Neuronal stem cell (in vitro differentiated cells): ENCODE measurements at regions not wholly inside any gene's neighbourhood (a gene's known extent, or its start where the extent isn't known, plus 50 kb on each side); places are given as distances from the start of the nearest gene placed in this dataset.

Experiments
- DNase-seq: peaks from one replicate; pipeline ENCODE4 v3.0.0-alpha.2; 2013; ENCODE audit warnings: low spot score
- H2AFZ ChIP-seq: one replicate; pipeline ENCODE4 v1.6.1; 2013; ENCODE audit warnings: mild to moderate bottlenecking, low read length, inconsistent platforms
- H2AK5ac ChIP-seq: 2 replicates; pipeline ENCODE4 v1.6.1; 2013; ENCODE audit warnings: low read depth, mild to moderate bottlenecking, inconsistent platforms, low read length, moderate library complexity, mixed read lengths
- H2BK120ac ChIP-seq: 2 replicates; pipeline ENCODE4 v1.6.1; 2013; ENCODE audit warnings: low read depth, mild to moderate bottlenecking, inconsistent platforms, low read length, moderate library complexity, mixed read lengths
- H2BK12ac ChIP-seq: one replicate; pipeline ENCODE4 v1.6.1; 2013; ENCODE audit warnings: low read length, inconsistent platforms
- H2BK15ac ChIP-seq: 2 replicates; pipeline ENCODE4 v1.6.1; 2013; ENCODE audit warnings: mild to moderate bottlenecking, low read length, inconsistent platforms, mixed read lengths
- H2BK5ac ChIP-seq: one replicate; pipeline ENCODE4 v1.6.1; 2013; ENCODE audit warnings: inconsistent platforms, mild to moderate bottlenecking, low read length, moderate library complexity
- H3K14ac ChIP-seq: one replicate; pipeline ENCODE4 v1.6.1; 2013; ENCODE audit warnings: low read length, inconsistent platforms
- H3K18ac ChIP-seq: 2 replicates; pipeline ENCODE4 v1.6.1; 2013; ENCODE audit warnings: low read length, inconsistent platforms
- H3K23ac ChIP-seq: 2 replicates; pipeline ENCODE4 v1.6.1; 2013; ENCODE audit warnings: low read depth, mild to moderate bottlenecking, mixed read lengths, low read length, inconsistent platforms; ENCODE audit not compliant: poor library complexity
- H3K27ac ChIP-seq: replicated peaks from 3 replicates; pipeline ENCODE4 v1.5.1; 2013; ENCODE audit warnings: low read length, inconsistent platforms
- H3K27me3 ChIP-seq, 3 experiments: 2 replicates each; pipeline ENCODE4 v1.6.1; 2013; ENCODE audit warnings: low read length in 3 of 3, mild to moderate bottlenecking in 2 of 3, inconsistent platforms in 1 of 3, low read depth in 1 of 3, mixed read lengths in 1 of 3, moderate library complexity in 1 of 3; ENCODE audit not compliant: control insufficient read depth in 3 of 3, insufficient read depth in 3 of 3
- H3K36me3 ChIP-seq, 2 donors: replicated peaks in 1 of 2; 2 replicates each; pipeline ENCODE4 v1.6.1; 2013; ENCODE audit warnings: low read length in 2 of 2; ENCODE audit not compliant: control insufficient read depth in 2 of 2, insufficient read depth in 2 of 2
- H3K4ac ChIP-seq: 2 replicates; pipeline ENCODE4 v1.6.1; 2013; ENCODE audit warnings: inconsistent platforms, mild to moderate bottlenecking, low read length, moderate library complexity
- H3K4me1 ChIP-seq, 2 donors: 1 replicate in 1 of 2; 2 replicates in 1 of 2; pipeline ENCODE4 v1.6.1; 2013; ENCODE audit warnings: low read length in 2 of 2, low read depth in 1 of 2; ENCODE audit not compliant: control insufficient read depth in 2 of 2, insufficient read depth in 1 of 2
- H3K4me2 ChIP-seq: one replicate; pipeline ENCODE4 v1.6.1; 2013; ENCODE audit warnings: mild to moderate bottlenecking, low read length, inconsistent platforms; ENCODE audit not compliant: insufficient read depth, poor library complexity, severe bottlenecking
- H3K4me3 ChIP-seq, 2 donors: 2 replicates each; pipeline ENCODE4 v1.5.1; 2013; ENCODE audit warnings: low read length in 2 of 2, mild to moderate bottlenecking in 2 of 2, inconsistent platforms in 1 of 2, moderate library complexity in 1 of 2
- H3K79me1 ChIP-seq: one replicate; pipeline ENCODE4 v1.6.1; 2013; ENCODE audit warnings: low read depth, mild to moderate bottlenecking, inconsistent platforms, low read length, moderate library complexity
- H3K9ac ChIP-seq: one replicate; pipeline ENCODE4 v1.6.1; 2013; ENCODE audit warnings: mild to moderate bottlenecking, low read depth, low read length, inconsistent platforms; ENCODE audit not compliant: poor library complexity
- H3K9me3 ChIP-seq, 2 donors: replicated peaks in 1 of 2; 2 replicates each; pipeline versions ENCODE3 to v1.6.1; 2013; ENCODE audit warnings: low read length in 2 of 2, mild to moderate bottlenecking in 2 of 2, inconsistent platforms in 1 of 2, low read depth in 1 of 2, mixed read lengths in 1 of 2, moderate library complexity in 1 of 2; ENCODE audit not compliant: control insufficient read depth in 2 of 2, insufficient read depth in 1 of 2
- H4K8ac ChIP-seq: one replicate; pipeline ENCODE4 v1.6.1; 2013; ENCODE audit warnings: low read depth, mild to moderate bottlenecking, inconsistent platforms, low read length, moderate library complexity
- H4K91ac ChIP-seq: one replicate; pipeline ENCODE4 v1.6.1; 2013; ENCODE audit warnings: low read length, low read depth, mild to moderate bottlenecking, inconsistent platforms; ENCODE audit not compliant: poor library complexity
- WGBS, 2 donors: extraction: QIAGEN DNeasy Blood & Tissue Kit; methylation state at CpG; one replicate each; pipeline ENCODE4 v1.1.7; 2013; ENCODE audit warnings: missing lambda C conversion rate in 2 of 2, mixed read lengths in 1 of 2; ENCODE audit not compliant: insufficient read length in 2 of 2, insufficient replicate concordance in 1 of 2; ENCODE audit errors: extremely low coverage in 2 of 2; 5-methylcytosine and 5-hydroxymethylcytosine counted together

DNA sequence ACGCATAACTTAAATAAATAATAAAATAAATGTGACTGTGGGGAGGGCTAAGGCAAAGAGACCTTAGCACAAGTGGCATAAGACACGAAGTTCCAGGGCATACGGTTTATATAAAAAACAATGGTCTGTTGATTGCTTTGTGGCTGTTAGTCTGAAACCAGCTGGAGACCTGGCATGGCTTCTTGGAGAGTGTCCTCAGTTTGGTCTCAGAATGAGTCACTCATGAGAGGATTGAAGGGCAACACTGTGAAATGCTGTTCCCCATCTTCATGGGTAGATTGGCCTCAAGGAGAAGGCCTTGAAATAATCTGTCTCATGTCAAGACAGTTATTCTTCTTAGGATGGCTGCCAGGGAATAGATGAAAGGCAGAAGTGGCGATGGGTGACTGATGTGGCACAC, 62.2 kb downstream of the SOX2 start:
- no peak overlapping the region for H3K4me2 ChIP-seq
- no peak overlapping the region for H2AK5ac ChIP-seq
- H3K23ac ChIP-seq, result no peak overlapping the region
- no peak overlapping the region for H3K9ac ChIP-seq
- H3K14ac ChIP-seq, result no peak overlapping the region
- H3K18ac ChIP-seq, result no peak overlapping the region
- H2BK5ac ChIP-seq, result no peak overlapping the region
- no peaks in the 10 kb centered on the region for H3K79me1 ChIP-seq
- no peak for DNase-seq
- H4K8ac ChIP-seq, result no peak overlapping the region
- H3K4me1 ChIP-seq, result peaks cover 0 to 3% of the 10 kb centered on the region in 2 donors
- no peak overlapping the region for H3K27ac ChIP-seq
- H4K91ac ChIP-seq, result no peak overlapping the region
- no peaks in the 10 kb centered on the region for H3K36me3 ChIP-seq
- no peak overlapping the region for H2BK12ac ChIP-seq
- no peak overlapping the region for H3K4me3 ChIP-seq
- no CpG with 5 or more reads among the region's 4 CpGs for WGBS, 2 donors
- no peak overlapping the region for H2BK15ac ChIP-seq
- no peak overlapping the region for H2AFZ ChIP-seq
- no peak overlapping the region for H2BK120ac ChIP-seq
- H3K4ac ChIP-seq, result no peak overlapping the region
- H3K9me3 ChIP-seq, result no peaks in the 10 kb centered on the region
- H3K27me3 ChIP-seq, result no peaks in the 10 kb centered on the region

DNA sequence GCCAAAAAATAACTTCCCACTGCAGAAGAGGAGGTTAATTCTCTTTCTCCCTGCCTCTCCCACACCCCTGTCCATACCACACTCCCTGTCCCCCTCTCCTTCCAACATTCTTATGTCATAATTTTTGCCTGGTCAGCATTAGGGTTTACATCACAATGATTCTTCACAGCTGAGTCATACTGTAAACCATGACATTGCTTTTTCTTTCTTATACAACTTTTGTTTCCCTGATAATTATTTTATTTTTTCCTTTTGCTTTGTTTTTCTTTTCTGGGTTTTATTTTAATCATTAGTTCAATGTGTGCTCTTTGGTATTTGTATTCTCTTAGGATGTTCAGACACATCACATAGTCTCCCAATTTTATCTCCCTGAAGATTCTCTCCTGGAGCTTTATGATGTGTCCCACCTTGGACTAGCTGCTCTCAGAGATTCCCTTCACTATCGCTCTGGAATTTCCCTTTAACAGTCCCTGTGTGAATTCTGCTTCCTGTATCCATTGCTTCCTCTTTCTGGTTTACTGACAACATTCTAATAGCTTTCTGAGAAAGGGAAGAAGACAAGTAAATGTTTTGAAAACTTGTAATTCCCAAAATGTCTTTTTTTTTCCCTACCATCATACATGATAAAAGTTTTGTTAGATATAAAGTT, 70.7 kb downstream of the SOX2 start:
- no peak overlapping the region for H3K14ac ChIP-seq
- peak overlapping the region; percentile 60 for H2AFZ ChIP-seq
- no peak overlapping the region for H2BK15ac ChIP-seq
- no peak overlapping the region for H2BK5ac ChIP-seq
- no peak overlapping the region for H2BK12ac ChIP-seq
- no peak overlapping the region for H3K4me2 ChIP-seq
- H3K23ac ChIP-seq, result no peak overlapping the region
- no peak overlapping the region for H4K91ac ChIP-seq
- no peak overlapping the region for H3K4ac ChIP-seq
- no peak overlapping the region for H4K8ac ChIP-seq
- no peak overlapping the region for H3K27ac ChIP-seq
- no peaks in the 10 kb centered on the region for H3K9me3 ChIP-seq
- no peaks in the 10 kb centered on the region for H3K27me3 ChIP-seq
- DNase-seq, result no peak
- H3K4me1 ChIP-seq, result peaks cover 4% of the 10 kb centered on the region in 2 donors
- no peaks in the 10 kb centered on the region for H3K36me3 ChIP-seq
- no peak overlapping the region for H3K18ac ChIP-seq
- WGBS, 2 donors, result no CpG with 5 or more reads among the region's 1 CpG
- no peak overlapping the region for H3K9ac ChIP-seq
- no peak overlapping the region for H2AK5ac ChIP-seq
- no peak overlapping the region for H3K4me3 ChIP-seq
- no peaks in the 10 kb centered on the region for H3K79me1 ChIP-seq
- H2BK120ac ChIP-seq, result no peak overlapping the region

DNA sequence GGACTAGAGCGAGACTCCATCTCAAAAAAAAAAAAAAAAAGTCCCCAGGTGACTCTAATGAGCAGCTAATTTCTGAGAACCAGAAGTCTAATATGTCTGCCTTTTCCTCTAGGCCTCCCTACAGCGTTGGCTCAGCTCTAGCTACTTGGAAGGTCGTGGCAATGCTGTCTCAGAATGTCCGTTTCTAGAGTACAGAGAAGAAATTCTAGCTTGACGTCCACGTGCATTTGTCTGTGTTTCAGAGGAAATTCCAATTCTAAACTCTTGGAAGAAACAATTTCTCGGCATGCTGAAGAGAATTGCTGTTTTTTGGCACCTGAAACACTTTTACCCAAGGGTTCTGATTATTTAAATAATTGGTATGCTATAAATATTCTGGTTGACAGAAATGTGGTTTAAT, 78.8 kb downstream of the SOX2 start:
- H3K4me1 ChIP-seq, result peaks cover 5 to 11% of the 10 kb centered on the region in 2 donors
- no peaks in the 10 kb centered on the region for H3K36me3 ChIP-seq

DNA sequence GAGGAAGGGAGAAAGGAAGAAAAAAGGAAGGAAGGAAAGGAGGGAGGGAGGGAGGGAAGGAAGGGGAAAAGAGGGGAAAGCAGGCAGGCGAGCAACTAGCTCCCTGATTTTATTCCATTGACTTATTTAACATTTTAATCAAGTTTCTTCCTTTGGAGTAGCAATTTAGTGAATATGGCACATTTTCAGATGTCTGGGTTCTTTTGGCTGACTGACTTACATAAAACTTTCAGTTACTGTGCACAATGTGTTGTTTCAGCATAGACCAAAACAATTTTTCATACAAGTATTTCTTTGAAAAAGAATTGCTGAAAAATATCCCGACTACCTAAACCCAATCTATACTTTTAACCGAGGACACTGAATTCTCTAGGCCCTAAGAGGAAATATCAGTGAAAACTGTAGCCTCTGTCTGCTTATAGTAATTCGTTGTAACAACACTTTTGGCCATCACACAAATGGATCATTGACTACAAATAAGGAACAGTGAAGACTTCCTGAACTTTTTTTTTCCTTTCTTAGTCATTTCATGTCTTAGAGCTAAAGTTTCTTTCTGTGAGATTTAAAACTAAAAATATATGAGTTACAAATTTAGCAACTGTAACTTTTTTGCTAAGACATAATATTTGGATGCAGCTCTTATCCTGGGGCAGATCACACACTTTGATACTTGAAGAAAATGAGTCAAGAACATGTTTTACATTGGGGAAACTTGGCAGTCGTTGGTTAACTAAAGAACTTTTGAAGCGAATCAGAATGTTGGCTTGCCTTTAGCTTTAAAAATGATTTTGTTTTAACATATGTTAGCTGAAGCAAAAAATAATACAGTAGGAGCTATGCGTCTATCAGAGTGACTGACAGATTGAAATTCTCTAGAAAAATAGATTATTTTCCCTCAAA, 79.6 kb downstream of the SOX2 start:
- no peak overlapping the region for H2BK15ac ChIP-seq
- no peak overlapping the region for H3K4ac ChIP-seq
- H2BK5ac ChIP-seq, result no peak overlapping the region
- H2BK12ac ChIP-seq, result no peak overlapping the region
- H4K91ac ChIP-seq, result no peak overlapping the region
- H3K4me2 ChIP-seq, result no peak overlapping the region
- no peak overlapping the region for H3K4me3 ChIP-seq
- H3K79me1 ChIP-seq, result no peaks in the 10 kb centered on the region
- peaks cover 5 to 9% of the 10 kb centered on the region in 2 donors for H3K4me1 ChIP-seq
- H2BK120ac ChIP-seq, result no peak overlapping the region
- H3K23ac ChIP-seq, result no peak overlapping the region
- no peak overlapping the region for H2AK5ac ChIP-seq
- no peaks in the 10 kb centered on the region for H3K36me3 ChIP-seq
- H3K9me3 ChIP-seq, result no peaks in the 10 kb centered on the region
- H2AFZ ChIP-seq, result peak overlapping the region; percentile 15
- H3K27ac ChIP-seq, result no peak overlapping the region
- no peak overlapping the region for H3K14ac ChIP-seq
- H3K27me3 ChIP-seq, result no peaks in the 10 kb centered on the region
- H3K18ac ChIP-seq, result no peak overlapping the region
- no peak overlapping the region for H4K8ac ChIP-seq
- H3K9ac ChIP-seq, result no peak overlapping the region
- WGBS, 2 donors, result no CpG with 5 or more reads among the region's 7 CpGs
- DNase-seq, result no peak

More for the DNA sequence above, 78.8 kb downstream of the SOX2 start:
- Histone ChIP-seq H3K27ac (no peak overlapping the region), H3K23ac (no peak overlapping the region), H3K4me2 (no peak overlapping the region), H3K18ac (no peak overlapping the region), H2BK15ac (no peak overlapping the region), H3K27me3 (no peaks in the 10 kb centered on the region), H3K14ac (no peak overlapping the region), H3K79me1 (no peaks in the 10 kb centered on the region), H2BK5ac (no peak overlapping the region), H3K9ac (no peak overlapping the region), H3K4ac (no peak overlapping the region), H4K91ac (no peak overlapping the region), H2BK12ac (no peak overlapping the region), H2AK5ac (no peak overlapping the region), H2AFZ (peak overlapping the region; percentile 55), H2BK120ac (no peak overlapping the region), H3K9me3 (no peaks in the 10 kb centered on the region), H3K4me3 (no peak overlapping the region), H4K8ac (no peak overlapping the region)
- no CpG with 5 or more reads among the region's 7 CpGs for WGBS, 2 donors
- DNase-seq, result no peak
